Liver (tissue), 8 donors: ENCODE measurements at regions not wholly inside any gene's neighbourhood (a gene's known extent, or its start where the extent isn't known, plus 50 kb on each side); places are given as distances from the start of the nearest gene placed in this dataset.
"Not testable (repeated sequence)": the region's sequence is repeated elsewhere in the genome, so short reads cannot be mapped to it uniquely, and the experiment has no call there.

Experiments
- DNase-seq: peaks from one replicate; pipeline ENCODE4 v3.0.0-alpha.2; 2017; ENCODE audit warnings: low spot score
- H3K27ac ChIP-seq, 2 donors: one replicate each; pipeline ENCODE4 v1.7.0; 2013; ENCODE audit warnings: inconsistent platforms in 2 of 2, low read length in 2 of 2, control low read depth in 1 of 2, low read depth in 1 of 2, mild to moderate bottlenecking in 1 of 2
- H3K27me3 ChIP-seq, 4 donors: one replicate each; pipeline versions ENCODE4 v1.6.1 to v1.7.0; 2013; ENCODE audit warnings: low read length in 3 of 4, inconsistent platforms in 1 of 4, mild to moderate bottlenecking in 1 of 4, moderate library complexity in 1 of 4; ENCODE audit not compliant: control insufficient read depth in 4 of 4, insufficient read depth in 4 of 4
- H3K36me3 ChIP-seq, 4 donors: one replicate each; pipeline versions ENCODE4 v1.6.1 to v1.7.0; 2013; ENCODE audit warnings: low read length in 3 of 4, mild to moderate bottlenecking in 3 of 4, low read depth in 1 of 4, moderate library complexity in 1 of 4; ENCODE audit not compliant: control insufficient read depth in 4 of 4, insufficient read depth in 3 of 4
- H3K4me1 ChIP-seq, 4 donors: one replicate each; pipeline versions ENCODE4 v1.6.1 to v1.7.0; 2013; ENCODE audit warnings: low read length in 3 of 4, mild to moderate bottlenecking in 3 of 4, moderate library complexity in 1 of 4; ENCODE audit not compliant: control insufficient read depth in 4 of 4, insufficient read depth in 4 of 4
- H3K4me3 ChIP-seq, 3 donors: one replicate each; pipeline versions ENCODE4 v1.6.1 to v1.7.0; 2013; ENCODE audit warnings: low read length in 3 of 3, control low read depth in 1 of 3, low read depth in 1 of 3, mild to moderate bottlenecking in 1 of 3
- H3K9ac ChIP-seq, 2 donors: one replicate each; pipeline ENCODE4 v1.7.0; 2013; ENCODE audit warnings: low read length in 2 of 2, mild to moderate bottlenecking in 2 of 2, moderate library complexity in 2 of 2, control low read depth in 1 of 2, low read depth in 1 of 2
- H3K9me3 ChIP-seq, 4 donors: one replicate each; pipeline versions ENCODE4 v1.6.1 to v1.7.0; 2013; ENCODE audit warnings: low read length in 3 of 4; ENCODE audit not compliant: control insufficient read depth in 4 of 4
- CTCF ChIP-seq: fragments of 150-350 bp; IDR thresholded peaks from 2 replicates; pipeline ENCODE4 v1.5.1; 2017; ENCODE audit warnings: improper control_type of control experiment, low read depth, low read length; ENCODE audit not compliant: missing input control
- EGR1 ChIP-seq, 2 donors: IDR thresholded peaks; 2 replicates each; pipeline ENCODE4 v1.6.1; 2016 to 2018; ENCODE audit warnings: antibody characterized with exemption in 2 of 2, low read depth in 2 of 2
- FOXA1 ChIP-seq: IDR thresholded peaks from 2 replicates; pipeline ENCODE4 v1.6.1; 2016; ENCODE audit warnings: antibody characterized with exemption
- FOXA2 ChIP-seq: IDR thresholded peaks from 2 replicates; pipeline ENCODE4 v1.6.1; 2016; ENCODE audit warnings: antibody characterized with exemption
- HNF4A ChIP-seq, 2 donors: conservative IDR thresholded peaks; 2 replicates each; pipeline ENCODE4 v1.6.1; 2016; ENCODE audit warnings: antibody characterized with exemption in 2 of 2, mild to moderate bottlenecking in 2 of 2
- HNF4G ChIP-seq: IDR thresholded peaks from 2 replicates; pipeline ENCODE4 v1.6.1; 2016; ENCODE audit warnings: antibody characterized with exemption
- JUND ChIP-seq, 2 donors: IDR thresholded peaks; 2 replicates each; pipeline ENCODE4 v1.6.1; 2016; ENCODE audit warnings: antibody characterized with exemption in 2 of 2
- MAX ChIP-seq: IDR thresholded peaks from 2 replicates; pipeline ENCODE4 v1.6.1; 2016; ENCODE audit warnings: antibody characterized with exemption
- NR2F2 ChIP-seq: IDR thresholded peaks from 2 replicates; pipeline ENCODE4 v1.6.1; 2016; ENCODE audit warnings: antibody characterized with exemption
- REST ChIP-seq: IDR thresholded peaks from 2 replicates; pipeline ENCODE4 v1.6.1; 2016; ENCODE audit warnings: antibody characterized with exemption, mild to moderate bottlenecking
- RXRA ChIP-seq, 2 donors: IDR thresholded peaks; 2 replicates each; pipeline ENCODE4 v1.6.1; 2017 to 2018; ENCODE audit warnings: antibody characterized with exemption in 2 of 2, mild to moderate bottlenecking in 1 of 2
- YY1 ChIP-seq: IDR thresholded peaks from 2 replicates; pipeline ENCODE4 v1.6.1; 2016; ENCODE audit warnings: antibody characterized with exemption, mild to moderate bottlenecking
- WGBS: extraction: QIAGEN DNeasy Blood & Tissue Kit; methylation state at CpG from one replicate; pipeline ENCODE4 v1.1.7; 2013; 5-methylcytosine and 5-hydroxymethylcytosine counted together
- donor health status: healthy.
- donor health status: healthy.
- donor health status: healthy.
- donor health status: healthy.
- donor health status: healthy.

- no peak for TF ChIP-seq MAX
Measured at GRCh38 chr4:188383180-188383579, 243.9 kb downstream of the TRIML1 start (continued).

GRCh38 chr4:188387179-188387791 is 248.0 kb downstream of the TRIML1 start:
- Histone ChIP-seq H3K36me3 (no peaks in the 10 kb centered on the region), H3K9me3 (peaks cover 0 to 3% (median 0%) of the 10 kb centered on the region in 4 donors), H3K4me1 (no peaks in the 10 kb centered on the region), H3K27ac (no peak overlapping the region), H3K9ac (no peak overlapping the region), H3K4me3 (no peak overlapping the region), H3K27me3 (no peaks in the 10 kb centered on the region)
- DNase-seq, result no peak
- TF ChIP-seq NR2F2, result no peak
- TF ChIP-seq FOXA1, result no peak
- TF ChIP-seq HNF4A (conservative IDR thresholded peaks at IDR 0.05), result no peak
- TF ChIP-seq FOXA2, result no peak
- no peak for TF ChIP-seq RXRA (IDR thresholded peaks at IDR 0.05)
- TF ChIP-seq REST, result no peak
- no peak for TF ChIP-seq JUND (IDR thresholded peaks at IDR 0.05)
- WGBS, result 43% methylated on average over 5 of the region's 5 CpGs

- not testable (repeated sequence) for H3K9ac ChIP-seq, H3K4me1 ChIP-seq, H3K4me3 ChIP-seq, H3K36me3 ChIP-seq, H3K27me3 ChIP-seq, H3K9me3 ChIP-seq, DNase-seq, H3K27ac ChIP-seq
- WGBS, result 82% methylated on average over 8 of the region's 8 CpGs
Measured at GRCh38 chr4:188391349-188391748, 252.1 kb downstream of the TRIML1 start.

GRCh38 chr4:188396037-188396436 is 256.8 kb downstream of the TRIML1 start:
- no peak overlapping the region for H3K27ac ChIP-seq
- WGBS, result 65% methylated on average over 5 of the region's 5 CpGs
- H3K9ac ChIP-seq, result no peak overlapping the region
- no peak overlapping the region for H3K4me3 ChIP-seq
- H3K9me3 ChIP-seq, result no peaks in the 10 kb centered on the region
- TF ChIP-seq HNF4G (no peak), FOXA2 (no peak), CTCF (no peak), EGR1 (IDR thresholded peaks at IDR 0.05; ENCODE audit: low read depth in 2 of 2) (no peak), JUND (IDR thresholded peaks at IDR 0.05) (no peak), NR2F2 (no peak), YY1 (no peak)
- no peak for DNase-seq
- H3K4me1 ChIP-seq, result no peaks in the 10 kb centered on the region
- no peaks in the 10 kb centered on the region for H3K36me3 ChIP-seq
- no peaks in the 10 kb centered on the region for H3K27me3 ChIP-seq
